PFSK-1 (cell line): ENCODE measurements at regions not wholly inside any gene's neighbourhood (a gene's known extent, or its start where the extent isn't known, plus 50 kb on each side); places are given as distances from the start of the nearest gene placed in this dataset.

ENCODE experiments used
- FOXP2 ChIP-seq: optimal IDR thresholded peaks from 2 replicates; pipeline ENCODE3; 2011; ENCODE audit warnings: borderline replicate concordance, control low read depth, inconsistent platforms; ENCODE audit not compliant: insufficient read depth; ENCODE audit errors: extremely low read length, extremely low read depth
- POLR2AphosphoS5 ChIP-seq: IDR thresholded peaks from 2 replicates; pipeline ENCODE4 v1.6.1; 2012; ENCODE audit warnings: low read depth, mild to moderate bottlenecking, control low read depth, low read length, moderate library complexity
- TAF1 ChIP-seq: IDR thresholded peaks from 2 replicates; pipeline ENCODE4 v1.6.1; 2012; ENCODE audit warnings: low read length, control low read depth, borderline replicate concordance; ENCODE audit not compliant: insufficient read depth

DNA sequence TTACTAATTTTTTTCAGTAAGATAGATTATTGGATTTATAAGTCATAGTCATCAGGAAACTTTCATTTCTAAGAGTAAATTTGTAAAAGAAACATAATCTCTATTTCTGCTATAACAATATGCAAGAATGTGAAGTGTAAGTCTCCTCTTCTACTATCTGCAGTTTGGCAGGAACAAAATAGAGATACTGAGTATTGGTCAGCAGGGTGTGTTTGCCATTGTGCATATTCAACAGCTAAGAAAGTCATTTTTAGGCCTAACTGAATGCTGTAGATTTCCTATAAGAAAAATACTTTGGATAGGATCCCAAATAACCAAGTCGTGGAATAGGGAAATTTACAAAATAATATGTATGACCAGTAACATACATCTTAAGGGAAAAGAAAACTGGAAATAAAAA, 253.3 kb upstream of the EPHA5 start:
- TF ChIP-seq POLR2AphosphoS5: no peak
- TF ChIP-seq FOXP2: no peak
- no peak for TF ChIP-seq TAF1
